ENCODE measurements at regions not wholly inside any gene's neighbourhood (a gene's known extent, or its start where the extent isn't known, plus 50 kb on each side); places are given as distances from the start of the nearest gene placed in this dataset.

DNA sequence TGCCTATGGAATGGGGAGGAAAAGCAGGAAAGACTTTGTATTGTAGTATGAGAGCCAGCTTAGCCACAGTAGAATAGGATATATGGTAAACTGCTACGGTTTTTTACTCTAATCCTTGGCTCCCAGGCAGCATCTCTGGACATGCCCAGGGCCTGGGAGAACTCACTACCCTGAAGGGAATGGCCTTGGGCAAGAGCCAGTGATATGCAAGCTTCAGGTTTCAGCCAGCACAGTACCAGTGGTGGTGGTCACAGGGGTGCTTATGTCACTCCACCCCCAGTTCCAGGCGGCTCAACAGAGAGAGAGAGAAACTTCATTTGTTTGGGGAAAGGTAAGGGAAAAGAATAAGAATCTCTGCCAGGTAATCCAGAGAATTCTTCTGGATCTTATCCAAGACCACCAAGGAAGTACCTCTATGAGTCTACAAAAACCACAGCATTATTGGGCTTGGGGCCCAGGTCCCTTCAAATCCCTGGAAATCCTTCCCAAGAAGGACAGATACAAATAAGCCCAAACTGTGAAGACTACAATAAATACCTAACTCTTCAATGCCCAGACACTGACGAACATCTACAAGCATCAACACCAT lies 121.2 kb downstream of the THBS2 start:
- H3K27me3 ChIP-seq: no peaks in the 10 kb centered on the region
- H3K9me3 ChIP-seq: no peaks in the 10 kb centered on the region
- H3K27ac ChIP-seq: no peak overlapping the region
- intact Hi-C loops (cut with DNase I; ENCODE audit: low total_unique reads): no loop called here
- H3K36me3 ChIP-seq: no peaks in the 10 kb centered on the region
- H3K4me1 ChIP-seq: no peaks in the 10 kb centered on the region
- no peak overlapping the region for H3K4me3 ChIP-seq
- DNase-seq: no peak
- TF ChIP-seq, protein P1, sequence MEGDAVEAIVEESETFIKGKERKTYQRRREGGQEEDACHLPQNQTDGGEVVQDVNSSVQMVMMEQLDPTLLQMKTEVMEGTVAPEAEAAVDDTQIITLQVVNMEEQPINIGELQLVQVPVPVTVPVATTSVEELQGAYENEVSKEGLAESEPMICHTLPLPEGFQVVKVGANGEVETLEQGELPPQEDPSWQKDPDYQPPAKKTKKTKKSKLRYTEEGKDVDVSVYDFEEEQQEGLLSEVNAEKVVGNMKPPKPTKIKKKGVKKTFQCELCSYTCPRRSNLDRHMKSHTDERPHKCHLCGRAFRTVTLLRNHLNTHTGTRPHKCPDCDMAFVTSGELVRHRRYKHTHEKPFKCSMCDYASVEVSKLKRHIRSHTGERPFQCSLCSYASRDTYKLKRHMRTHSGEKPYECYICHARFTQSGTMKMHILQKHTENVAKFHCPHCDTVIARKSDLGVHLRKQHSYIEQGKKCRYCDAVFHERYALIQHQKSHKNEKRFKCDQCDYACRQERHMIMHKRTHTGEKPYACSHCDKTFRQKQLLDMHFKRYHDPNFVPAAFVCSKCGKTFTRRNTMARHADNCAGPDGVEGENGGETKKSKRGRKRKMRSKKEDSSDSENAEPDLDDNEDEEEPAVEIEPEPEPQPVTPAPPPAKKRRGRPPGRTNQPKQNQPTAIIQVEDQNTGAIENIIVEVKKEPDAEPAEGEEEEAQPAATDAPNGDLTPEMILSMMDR (IDR thresholded peaks at IDR 0.05): no peak
- TF ChIP-seq POLR2A (IDR thresholded peaks at IDR 0.05): no peak

DNA sequence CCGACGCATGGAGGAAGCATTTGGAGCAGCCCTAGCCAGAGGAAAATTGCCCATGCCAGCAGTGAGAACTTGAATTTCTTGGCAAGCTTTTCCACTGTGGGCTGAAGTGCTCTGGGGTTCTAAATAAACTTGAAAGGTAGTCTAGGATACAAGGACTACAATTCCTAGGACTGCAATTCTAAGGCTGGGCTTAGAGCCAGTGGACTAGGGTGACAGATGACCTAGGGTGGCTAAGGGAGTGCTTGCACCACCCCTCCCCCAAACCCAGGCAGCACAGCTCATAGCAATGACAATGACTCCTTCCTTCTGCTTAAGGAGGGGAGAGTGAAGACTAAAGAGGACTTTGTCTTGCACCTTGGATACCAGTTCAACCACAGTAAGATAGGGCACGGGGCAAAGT lies 122.3 kb downstream of the THBS2 start:
- Histone ChIP-seq H3K9me3 (no peaks in the 10 kb centered on the region), H3K27ac (no peak overlapping the region), H3K27me3 (no peaks in the 10 kb centered on the region), H3K36me3 (no peaks in the 10 kb centered on the region), H3K4me1 (no peaks in the 10 kb centered on the region), H3K4me3 (no peak overlapping the region)
- intact Hi-C loops (cut with DNase I; ENCODE audit: low total_unique reads): no loop called here
- TF ChIP-seq POLR2A (IDR thresholded peaks at IDR 0.05): no peak
- TF ChIP-seq, protein P1 (IDR thresholded peaks at IDR 0.05): no peak
- DNase-seq: no peak

DNA sequence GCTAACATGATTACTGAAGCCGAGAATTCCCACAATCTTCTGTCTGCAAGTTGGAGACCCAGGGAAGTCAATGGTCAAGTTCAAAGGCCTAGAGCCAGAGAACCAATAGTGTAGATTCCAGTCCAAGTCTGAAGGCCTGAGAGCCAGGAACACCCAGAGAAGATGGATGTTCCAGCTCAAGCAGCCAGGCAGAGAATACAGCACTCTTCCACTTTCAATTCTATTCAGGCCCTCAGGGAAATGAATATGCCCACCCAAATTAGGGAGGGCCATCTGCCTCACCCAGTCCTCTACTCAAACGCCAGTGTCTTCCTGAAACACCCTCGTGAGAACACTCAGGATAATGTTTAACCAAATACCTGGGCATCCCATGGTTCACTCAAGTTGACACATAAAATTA lies 123.5 kb downstream of the THBS2 start:
- no peak for DNase-seq
- H3K27ac ChIP-seq: no peak overlapping the region
- intact Hi-C loops (cut with DNase I; ENCODE audit: low total_unique reads): no loop called here
- no peaks in the 10 kb centered on the region for H3K27me3 ChIP-seq
- TF ChIP-seq, protein P1 (IDR thresholded peaks at IDR 0.05): no peak
- TF ChIP-seq POLR2A (IDR thresholded peaks at IDR 0.05): no peak
- no peaks in the 10 kb centered on the region for H3K36me3 ChIP-seq
- no peaks in the 10 kb centered on the region for H3K4me1 ChIP-seq
- H3K4me3 ChIP-seq: no peak overlapping the region
- no peaks in the 10 kb centered on the region for H3K9me3 ChIP-seq

DNA sequence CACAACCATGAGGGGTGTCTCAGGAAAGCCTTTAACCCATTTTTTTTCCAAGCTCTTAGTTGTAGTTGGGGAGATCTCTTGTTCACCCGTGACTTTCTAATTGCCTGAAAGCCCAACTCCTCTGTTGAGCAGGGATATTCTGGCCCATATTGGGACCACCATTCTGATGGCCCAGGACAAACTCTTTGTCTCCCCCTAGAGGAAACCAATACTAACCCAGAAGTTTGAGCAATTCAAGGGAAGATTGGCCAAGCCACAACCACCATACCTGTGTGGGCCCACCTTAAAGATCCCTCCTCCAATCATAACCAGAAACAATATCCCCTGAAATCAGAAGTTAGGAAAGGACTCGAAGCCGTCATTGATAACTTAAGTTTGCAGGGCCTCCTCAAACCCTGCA lies 132.6 kb downstream of the THBS2 start:
- Histone ChIP-seq H3K36me3 (no peaks in the 10 kb centered on the region), H3K9me3 (no peaks in the 10 kb centered on the region), H3K27ac (no peak overlapping the region), H3K27me3 (no peaks in the 10 kb centered on the region), H3K4me1 (no peaks in the 10 kb centered on the region), H3K4me3 (no peak overlapping the region)
- TF ChIP-seq, protein P1 (IDR thresholded peaks at IDR 0.05): no peak
- TF ChIP-seq POLR2A (IDR thresholded peaks at IDR 0.05): no peak
- intact Hi-C loops (cut with DNase I; ENCODE audit: low total_unique reads): no loop called here
- DNase-seq: no peak

DNA sequence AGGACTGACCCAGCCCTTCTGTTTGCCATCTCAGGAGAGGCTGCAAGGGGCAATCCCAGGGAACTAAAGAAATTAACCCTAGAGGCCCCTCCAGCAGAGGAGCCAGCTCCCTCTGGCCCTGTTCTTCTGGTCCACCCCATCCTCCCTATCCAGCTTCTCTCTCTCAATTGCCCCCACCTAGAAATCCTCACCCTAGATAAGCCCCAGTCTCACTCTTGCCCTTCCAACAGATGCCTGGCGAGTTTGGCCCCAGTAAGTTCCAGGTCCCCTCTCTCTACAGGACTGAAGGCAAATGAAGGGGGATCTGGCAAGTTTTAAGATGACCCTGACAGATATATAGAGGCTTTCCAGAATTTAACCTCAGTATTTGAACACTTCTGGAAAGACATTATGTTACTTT lies 134.0 kb downstream of the THBS2 start:
- DNase-seq: no peak
- H3K9me3 ChIP-seq: no peaks in the 10 kb centered on the region
- H3K27ac ChIP-seq: no peak overlapping the region
- intact Hi-C loops (cut with DNase I; ENCODE audit: low total_unique reads): no loop called here
- H3K27me3 ChIP-seq: no peaks in the 10 kb centered on the region
- H3K4me1 ChIP-seq: no peaks in the 10 kb centered on the region
- TF ChIP-seq POLR2A (IDR thresholded peaks at IDR 0.05): no peak
- TF ChIP-seq, protein P1 (IDR thresholded peaks at IDR 0.05): no peak
- H3K4me3 ChIP-seq: no peak overlapping the region
- no peaks in the 10 kb centered on the region for H3K36me3 ChIP-seq
